SU-DHL-6 (cell line): ENCODE measurements at regions not wholly inside any gene's neighbourhood (a gene's known extent, or its start where the extent isn't known, plus 50 kb on each side); places are given as distances from the start of the nearest gene placed in this dataset.

Experiments
- H2AFZ ChIP-seq: fragments of 200-600 bp; sonication (generic); 2 replicates; pipeline ENCODE4 v1.6.1; 2014; ENCODE audit warnings: low read depth, mild to moderate bottlenecking, moderate library complexity, mixed read lengths, antibody characterized with exemption, low read length; ENCODE audit not compliant: severe bottlenecking
- H3F3A ChIP-seq: fragments of 200-600 bp; shearing (Covaris generic); 2 replicates; pipeline ENCODE4 v1.6.0; 2016; ENCODE audit warnings: antibody characterized with exemption, mild to moderate bottlenecking; ENCODE audit not compliant: insufficient read depth
- H3K27ac ChIP-seq: fragments of 200-600 bp; sonication (generic); 2 replicates; pipeline ENCODE4 v1.5.1; 2016; ENCODE audit warnings: low read depth, mild to moderate bottlenecking, low read length, moderate library complexity, mixed read lengths
- H3K27me3 ChIP-seq: fragments of 200-600 bp; sonication (generic), shearing (Covaris generic); 2 replicates; pipeline ENCODE4 v1.6.0; 2014; ENCODE audit warnings: mild to moderate bottlenecking, low read length
- H3K36me3 ChIP-seq: fragments of 200-600 bp; sonication (generic); 2 replicates; pipeline ENCODE4 v1.6.1; 2014; ENCODE audit warnings: mild to moderate bottlenecking, low read length, mixed read lengths
- H3K4me2 ChIP-seq: fragments of 300-600, 200-600 bp; shearing (Covaris generic), sonication (generic); 2 replicates; pipeline ENCODE4 v1.6.0; 2014; ENCODE audit warnings: low read length, low read depth, mild to moderate bottlenecking; ENCODE audit not compliant: poor library complexity, severe bottlenecking
- H3K4me3 ChIP-seq: fragments of 200-600 bp; sonication (generic); 2 replicates; pipeline ENCODE4 v1.5.1; 2014; ENCODE audit warnings: antibody characterized with exemption, low read length, mild to moderate bottlenecking, mixed read lengths; ENCODE audit not compliant: insufficient read depth, poor library complexity, severe bottlenecking
- H3K79me2 ChIP-seq: fragments of 200-600 bp; sonication (generic); 2 replicates; pipeline ENCODE4 v1.6.1; 2014; ENCODE audit warnings: mild to moderate bottlenecking, low read length, moderate library complexity; ENCODE audit not compliant: insufficient read depth
- H3K9ac ChIP-seq: fragments of 200-600 bp; sonication (generic); 2 replicates; pipeline ENCODE4 v1.7.0; 2014; ENCODE audit warnings: mild to moderate bottlenecking, low read length
- H3K9me2 ChIP-seq: fragments of 200-600 bp; sonication (generic); replicated peaks from 2 replicates; pipeline ENCODE4 v1.6.1; 2014; ENCODE audit warnings: low read length; ENCODE audit not compliant: insufficient read depth
- H3K9me3 ChIP-seq: fragments of 200-600 bp; sonication (generic); 2 replicates; pipeline ENCODE4 v1.6.1; 2014; ENCODE audit warnings: low read length, mixed read lengths; ENCODE audit not compliant: insufficient read depth
- H4K20me1 ChIP-seq: fragments of 200-600 bp; sonication (generic); 2 replicates; pipeline ENCODE4 v1.6.1; 2014; ENCODE audit warnings: low read depth, mild to moderate bottlenecking, antibody characterized with exemption, low read length, moderate library complexity, mixed read lengths
- CTCF ChIP-seq: fragments of 200-600 bp; sonication (generic); IDR thresholded peaks from one replicate; pipeline ENCODE4 v1.5.1; 2017; ENCODE audit warnings: antibody characterized with exemption, mild to moderate bottlenecking, low read length, moderate library complexity; ENCODE audit not compliant: insufficient read depth, poor library complexity, severe bottlenecking
- EZH2phosphoT487 ChIP-seq: fragments of 200-600 bp; sonication (generic), shearing (Covaris generic); conservative IDR thresholded peaks from 2 replicates; pipeline ENCODE4 v1.6.1; 2018; ENCODE audit warnings: mild to moderate bottlenecking, antibody characterized with exemption, low read length, moderate library complexity, mixed read lengths

- Histone ChIP-seq H4K20me1 (no peaks in the 10 kb centered on the region), H3K27ac (no peak overlapping the region), H3K9me2 (no peaks in the 10 kb centered on the region), H3K4me3 (no peak overlapping the region), H2AFZ (no peak overlapping the region), H3K36me3 (no peaks in the 10 kb centered on the region), H3K4me2 (no peak overlapping the region), H3K9me3 (no peaks in the 10 kb centered on the region), H3K27me3 (no peaks in the 10 kb centered on the region), H3K79me2 (no peaks in the 10 kb centered on the region), H3K9ac (no peak overlapping the region), H3F3A (no peaks in the 10 kb centered on the region)
- TF ChIP-seq CTCF (no peak), EZH2phosphoT487 (no peak)
Measured at GRCh38 chr4:138616775-138617174, 374.6 kb upstream of the SLC7A11 start.

DNA sequence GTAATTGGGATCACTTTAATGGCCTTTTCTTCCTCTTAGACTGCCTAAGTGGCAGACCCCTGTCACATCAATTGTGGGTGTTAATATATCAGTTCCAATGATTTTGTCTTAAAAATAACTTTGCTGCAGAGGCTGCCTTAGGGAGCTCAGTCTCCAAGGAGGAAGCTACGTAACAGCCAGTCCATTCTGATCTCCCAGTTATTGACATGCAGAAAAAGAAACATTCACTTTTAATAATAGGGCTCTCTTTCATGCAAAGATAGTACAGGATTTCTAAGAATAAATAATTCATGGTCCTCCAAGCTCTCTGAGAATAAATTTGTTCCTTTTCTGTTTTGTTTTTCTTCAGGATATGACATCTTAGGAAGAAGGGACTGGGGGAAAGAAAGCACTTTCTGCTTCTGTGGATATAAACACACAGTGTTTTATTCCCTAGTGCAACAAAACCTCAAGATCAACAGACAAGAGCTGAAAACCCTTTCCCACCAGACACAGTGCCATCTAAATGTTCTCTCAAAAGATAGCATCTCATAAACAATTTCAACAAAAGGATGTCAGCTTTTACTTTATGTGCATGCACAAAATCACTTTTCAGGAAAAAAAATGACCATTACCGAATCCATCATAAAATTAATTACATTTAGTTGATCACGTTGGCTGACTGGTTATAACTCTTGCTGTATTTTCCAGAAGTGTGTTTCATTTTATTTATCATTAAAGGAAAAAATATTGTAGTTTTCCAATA is 372.4 kb upstream of the SLC7A11 start:
- Histone ChIP-seq H3K4me3 (no peak overlapping the region), H3K9me2 (no peaks in the 10 kb centered on the region), H3K4me2 (no peak overlapping the region), H3F3A (no peaks in the 10 kb centered on the region), H3K79me2 (no peaks in the 10 kb centered on the region), H3K36me3 (no peaks in the 10 kb centered on the region), H3K9me3 (no peaks in the 10 kb centered on the region), H3K27me3 (no peaks in the 10 kb centered on the region), H4K20me1 (no peaks in the 10 kb centered on the region), H2AFZ (no peak overlapping the region), H3K27ac (no peak overlapping the region), H3K9ac (no peak overlapping the region)
- TF ChIP-seq EZH2phosphoT487 = no peak
- TF ChIP-seq CTCF = no peak

- Histone ChIP-seq H3K9me2 (no peaks in the 10 kb centered on the region), H3K9me3 (no peaks in the 10 kb centered on the region), H3K36me3 (no peaks in the 10 kb centered on the region), H3K27me3 (no peaks in the 10 kb centered on the region), H3K4me3 (no peak overlapping the region), H3F3A (no peaks in the 10 kb centered on the region), H4K20me1 (no peaks in the 10 kb centered on the region), H3K4me2 (no peak overlapping the region), H2AFZ (no peak overlapping the region), H3K9ac (no peak overlapping the region), H3K79me2 (no peaks in the 10 kb centered on the region), H3K27ac (no peak overlapping the region)
- TF ChIP-seq CTCF = no peak
Measured at GRCh38 chr4:138612428-138612827, 370.3 kb upstream of the SLC7A11 start.

DNA sequence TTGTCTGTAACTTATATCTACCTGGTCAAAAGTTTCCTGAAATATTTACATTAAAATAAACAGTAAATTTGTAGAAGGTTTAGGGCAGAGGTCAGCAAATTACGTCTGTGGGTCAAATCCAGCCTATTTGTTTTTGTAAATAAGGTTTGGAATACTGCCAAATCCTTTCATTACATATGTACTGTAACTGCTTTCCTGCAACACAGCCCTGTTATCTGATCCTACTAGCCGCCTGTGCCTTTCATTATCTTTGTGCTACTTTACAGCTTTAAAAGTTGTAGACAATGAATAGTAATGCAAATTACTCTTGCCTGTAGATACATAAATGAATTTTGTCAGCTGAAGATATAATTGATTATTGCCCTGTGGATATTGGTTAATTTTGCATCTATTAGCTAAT is 369.6 kb upstream of the SLC7A11 start:
- no peak overlapping the region for H3K9ac ChIP-seq
- no peaks in the 10 kb centered on the region for H3K79me2 ChIP-seq
- H3K9me3 ChIP-seq = no peaks in the 10 kb centered on the region
- TF ChIP-seq EZH2phosphoT487 (no peak), CTCF (no peak)
- no peaks in the 10 kb centered on the region for H3K36me3 ChIP-seq
- no peak overlapping the region for H3K4me3 ChIP-seq
- no peaks in the 10 kb centered on the region for H3K9me2 ChIP-seq
- H3K27me3 ChIP-seq = no peaks in the 10 kb centered on the region
- H3K4me2 ChIP-seq = no peak overlapping the region
- no peaks in the 10 kb centered on the region for H3F3A ChIP-seq
- H3K27ac ChIP-seq = no peak overlapping the region
- no peak overlapping the region for H2AFZ ChIP-seq
- no peaks in the 10 kb centered on the region for H4K20me1 ChIP-seq
